GM23248 (cell line): ENCODE measurements at regions not wholly inside any gene's neighbourhood (a gene's known extent, or its start where the extent isn't known, plus 50 kb on each side); places are given as distances from the start of the nearest gene placed in this dataset.
"Not testable (repeated sequence)": the region's sequence is repeated elsewhere in the genome, so short reads cannot be mapped to it uniquely, and the experiment has no call there.

Experiments used
- DNase-seq: peaks from one replicate; pipeline ENCODE4 v3.0.0-alpha.2; 2015
- H2AFZ ChIP-seq: fragments of 200-600 bp; sonication (generic); 2 replicates; pipeline ENCODE4 v1.6.1; 2016; ENCODE audit warnings: antibody characterized with exemption
- H3F3A ChIP-seq: fragments of 200-600 bp; sonication (generic); 2 replicates; pipeline ENCODE4 v1.6.1; 2016; ENCODE audit warnings: mild to moderate bottlenecking, antibody characterized with exemption, mixed run types; ENCODE audit not compliant: insufficient read depth
- H3K27ac ChIP-seq: fragments of 200-600 bp; sonication (generic); 2 replicates; pipeline ENCODE4 v1.5.1; 2016; ENCODE audit warnings: mild to moderate bottlenecking
- H3K27me3 ChIP-seq: fragments of 200-600 bp; sonication (generic); replicated peaks from 2 replicates; pipeline ENCODE4 v1.6.1; 2016; ENCODE audit warnings: mild to moderate bottlenecking; ENCODE audit not compliant: insufficient read depth
- H3K36me3 ChIP-seq: fragments of 200-600 bp; sonication (generic); 2 replicates; pipeline ENCODE4 v1.6.1; 2016; ENCODE audit warnings: low read depth, mild to moderate bottlenecking
- H3K4me1 ChIP-seq: fragments of 200-600 bp; sonication (generic); 2 replicates; pipeline ENCODE4 v1.6.1; 2016; ENCODE audit warnings: mild to moderate bottlenecking; ENCODE audit not compliant: insufficient read depth
- H3K4me2 ChIP-seq: fragments of 200-600 bp; sonication (generic); one replicate; pipeline ENCODE4 v1.6.1; 2016; ENCODE audit warnings: mild to moderate bottlenecking; ENCODE audit not compliant: unreplicated experiment
- H3K4me3 ChIP-seq: fragments of 200-600 bp; sonication (generic); 2 replicates; pipeline ENCODE4 v1.5.1; 2016; ENCODE audit warnings: mild to moderate bottlenecking
- H3K79me2 ChIP-seq: fragments of 200-600 bp; sonication (generic); 2 replicates; pipeline ENCODE4 v1.6.1; 2016; ENCODE audit warnings: mild to moderate bottlenecking; ENCODE audit not compliant: insufficient read depth
- H3K9ac ChIP-seq: fragments of 200-600 bp; sonication (generic); 2 replicates; pipeline ENCODE4 v1.6.1; 2016; ENCODE audit warnings: mild to moderate bottlenecking
- H3K9me2 ChIP-seq: fragments of 200-600 bp; sonication (generic); 2 replicates; pipeline ENCODE4 v1.6.1; 2016; ENCODE audit warnings: mixed run types, mild to moderate bottlenecking, moderate library complexity; ENCODE audit not compliant: insufficient read depth
- H3K9me3 ChIP-seq: fragments of 200-600 bp; sonication (generic); one replicate; pipeline ENCODE4 v1.6.1; 2017; ENCODE audit warnings: low read depth
- H4K20me1 ChIP-seq: fragments of 200-600 bp; sonication (generic); 2 replicates; pipeline ENCODE4 v1.6.0; 2016; ENCODE audit not compliant: insufficient read depth
- EZH2 ChIP-seq: fragments of 200-600 bp; sonication (generic); IDR thresholded peaks from 2 replicates; pipeline ENCODE4 v1.6.1; 2018; ENCODE audit warnings: antibody characterized with exemption, mild to moderate bottlenecking; ENCODE audit not compliant: insufficient read depth, poor library complexity, severe bottlenecking
- EZH2phosphoT487 ChIP-seq: fragments of 200-600 bp; sonication (generic); IDR thresholded peaks from 2 replicates; pipeline ENCODE4 v1.6.1; 2018; ENCODE audit warnings: antibody characterized with exemption, moderate library complexity, mild to moderate bottlenecking, low read depth; ENCODE audit not compliant: insufficient read depth
- WGBS, 2 experiments: methylation state at CpG; one replicate each; pipeline ENCODE4 v1.1.6; 2015 to 2017; ENCODE audit warnings: low lambda C conversion rate in 2 of 2, low coverage in 1 of 2; ENCODE audit errors: missing lambda C conversion rate in 2 of 2; 5-methylcytosine and 5-hydroxymethylcytosine counted together
- in situ Hi-C: fragments of 300-500 bp; cut with MboI; formaldehyde crosslinking; loops from 2 replicates; pipeline ENCODE4 v1.15.0; 2020

DNA sequence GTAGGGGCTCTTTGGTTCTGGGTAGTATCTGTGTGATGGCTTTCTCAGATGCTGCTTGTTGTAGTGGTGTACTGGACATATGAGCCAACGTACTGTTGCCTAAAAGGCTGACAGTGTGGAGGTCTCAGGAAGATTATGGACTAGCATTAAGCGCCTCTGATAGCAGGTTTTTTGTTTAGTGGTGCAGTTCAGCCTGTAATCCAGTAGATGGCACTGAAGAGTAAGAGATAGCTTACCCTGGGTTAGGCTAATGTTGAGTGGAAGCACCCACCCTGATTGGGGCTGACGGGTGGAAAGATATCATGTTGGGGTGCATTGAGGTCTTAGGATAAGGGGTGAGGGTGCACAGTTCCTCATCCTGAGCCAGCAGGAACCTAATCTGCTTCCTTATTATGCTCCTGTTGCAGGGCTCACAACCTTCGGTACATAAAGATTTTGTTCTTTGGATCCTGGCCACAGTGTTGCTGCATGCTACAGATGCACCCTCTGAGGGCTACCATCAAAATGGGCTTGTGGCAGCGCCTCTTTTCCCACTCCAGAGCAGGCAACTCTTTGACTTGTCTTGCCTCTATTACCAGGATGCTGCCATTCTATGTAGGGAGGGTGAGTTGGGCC is 79.6 kb downstream of the MSTN start:
- H2AFZ ChIP-seq, result no peak overlapping the region
- no peak overlapping the region for H3K4me2 ChIP-seq
- no peaks in the 10 kb centered on the region for H3F3A ChIP-seq
- in situ Hi-C loops, result no loop called here
- 44 to 46% methylated on average over 5 of the region's 5 CpGs for WGBS, 2 experiments
- no peaks in the 10 kb centered on the region for H3K79me2 ChIP-seq
- H3K36me3 ChIP-seq, result no peaks in the 10 kb centered on the region; the same call in 1 of the 2 replicates
- no peaks in the 10 kb centered on the region for H3K9me2 ChIP-seq
- no peaks in the 10 kb centered on the region for H3K4me1 ChIP-seq
- no peak overlapping the region for H3K9ac ChIP-seq
- no peak overlapping the region for H3K27ac ChIP-seq
- H3K27me3 ChIP-seq, result no peaks in the 10 kb centered on the region
- no peak overlapping the region for H3K4me3 ChIP-seq
- H4K20me1 ChIP-seq, result no peaks in the 10 kb centered on the region
- no peak for TF ChIP-seq EZH2phosphoT487
- H3K9me3 ChIP-seq, result no peaks in the 10 kb centered on the region
- peak; percentile 6 for DNase-seq

DNA sequence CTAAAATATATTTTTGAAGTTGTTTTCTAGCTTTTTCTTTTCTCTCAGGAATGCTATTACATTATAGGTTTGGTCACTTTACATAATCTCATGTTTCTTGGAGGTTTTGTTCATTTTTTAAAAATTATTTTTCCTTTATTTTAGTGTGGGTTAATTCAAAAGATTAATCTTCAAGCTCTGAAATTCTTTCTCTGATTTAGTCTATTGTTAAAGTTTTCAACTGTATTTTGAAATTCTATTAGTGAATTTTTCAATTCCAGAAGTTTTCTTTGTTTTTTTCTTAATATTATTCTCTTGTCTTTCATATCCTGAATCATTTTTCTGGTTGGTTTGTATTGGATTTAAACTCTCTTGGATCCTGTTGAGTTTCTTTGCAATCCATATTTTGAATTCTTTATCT is 80.4 kb downstream of the MSTN start:
- H3K4me3 ChIP-seq, result no peak overlapping the region
- H3K4me2 ChIP-seq, result no peak overlapping the region
- no peak for TF ChIP-seq EZH2phosphoT487
- TF ChIP-seq EZH2, result no peak
- in situ Hi-C loops, result no loop called here
- H4K20me1 ChIP-seq, result no peaks in the 10 kb centered on the region
- no peaks in the 10 kb centered on the region for H3K4me1 ChIP-seq
- no peaks in the 10 kb centered on the region for H3K79me2 ChIP-seq
- no peaks in the 10 kb centered on the region for H3F3A ChIP-seq
- H3K9ac ChIP-seq, result no peak overlapping the region
- H3K27me3 ChIP-seq, result no peaks in the 10 kb centered on the region
- H3K9me2 ChIP-seq, result no peaks in the 10 kb centered on the region
- DNase-seq, result peak; percentile 2
- no peaks in the 10 kb centered on the region for H3K9me3 ChIP-seq
- no peak overlapping the region for H2AFZ ChIP-seq
- no peak overlapping the region for H3K27ac ChIP-seq
- H3K36me3 ChIP-seq, result no peaks in the 10 kb centered on the region; the same call in 1 of the 2 replicates

GRCh38 chr2:189976488-189976887 is 86.0 kb downstream of the MSTN start:
- WGBS, 2 experiments, result 68 to 69% methylated on average over 11 of the region's 11 CpGs
- H3K79me2 ChIP-seq, in situ Hi-C loops: not testable (repeated sequence)

GRCh38 chr2:189960346-189960745 is 102.2 kb downstream of the MSTN start:
- Histone ChIP-seq H3K4me3 (no peak overlapping the region), H3K27ac (no peak overlapping the region), H3K79me2 (no peaks in the 10 kb centered on the region), H3F3A (no peaks in the 10 kb centered on the region), H4K20me1 (no peaks in the 10 kb centered on the region), H2AFZ (peak overlapping the region; percentile 15; the same call in 1 of the 2 replicates), H3K4me2 (no peak overlapping the region), H3K4me1 (no peaks in the 10 kb centered on the region), H3K9ac (no peak overlapping the region), H3K27me3 (no peaks in the 10 kb centered on the region), H3K9me3 (no peaks in the 10 kb centered on the region), H3K9me2 (no peaks in the 10 kb centered on the region), H3K36me3 (no peaks in the 10 kb centered on the region)
- DNase-seq, result no peak
- in situ Hi-C loops, result no loop called here
- 20 to 30% methylated on average over 1 of the region's 1 CpG for WGBS, 2 experiments
- TF ChIP-seq EZH2 (no peak), EZH2phosphoT487 (no peak)

More at GRCh38 chr2:189976488-189976887, 86.0 kb downstream of the MSTN start:
- not testable (repeated sequence) for H3K27ac ChIP-seq, DNase-seq, H4K20me1 ChIP-seq, H3K9me3 ChIP-seq, H3K4me3 ChIP-seq, H3K9me2 ChIP-seq, H3K9ac ChIP-seq, H3K36me3 ChIP-seq, H3F3A ChIP-seq, H3K4me1 ChIP-seq, H2AFZ ChIP-seq, H3K27me3 ChIP-seq, H3K4me2 ChIP-seq

DNA sequence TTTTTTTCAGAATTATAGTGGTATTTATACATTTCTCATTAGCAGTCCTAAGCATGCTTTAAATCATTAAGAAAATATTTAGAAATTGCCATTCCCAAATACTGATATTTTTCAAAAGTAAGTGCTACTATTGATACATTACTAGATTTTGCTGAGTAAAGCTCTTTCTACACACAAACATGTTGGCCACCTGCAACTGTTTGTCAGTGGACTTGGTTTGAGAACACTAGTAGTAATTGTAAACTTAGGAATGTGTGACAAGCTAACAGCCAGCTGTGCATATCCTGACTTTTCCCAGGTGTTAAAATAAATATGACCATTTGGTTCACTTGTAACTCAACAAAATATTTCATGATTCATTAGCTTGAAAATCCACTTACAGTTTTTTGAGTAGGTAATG is 103.1 kb downstream of the MSTN start:
- H3K9me2 ChIP-seq, result no peaks in the 10 kb centered on the region
- H3K9ac ChIP-seq, result no peak overlapping the region
- no peak overlapping the region for H2AFZ ChIP-seq
- DNase-seq, result no peak
- H3F3A ChIP-seq, result no peaks in the 10 kb centered on the region
- no peaks in the 10 kb centered on the region for H3K79me2 ChIP-seq
- no peaks in the 10 kb centered on the region for H3K9me3 ChIP-seq
- H3K4me2 ChIP-seq, result no peak overlapping the region
- in situ Hi-C loops, result no loop called here
- no peaks in the 10 kb centered on the region for H3K4me1 ChIP-seq
- no peak overlapping the region for H3K4me3 ChIP-seq
- TF ChIP-seq EZH2, result no peak
- no peak for TF ChIP-seq EZH2phosphoT487
- H4K20me1 ChIP-seq, result no peaks in the 10 kb centered on the region
- H3K27me3 ChIP-seq, result no peaks in the 10 kb centered on the region
- no peak overlapping the region for H3K27ac ChIP-seq
- no peaks in the 10 kb centered on the region for H3K36me3 ChIP-seq
